ENCODE measurements at regions not wholly inside any gene's neighbourhood (a gene's known extent, or its start where the extent isn't known, plus 50 kb on each side); places are given as distances from the start of the nearest gene placed in this dataset.

- Histone ChIP-seq H3K9me3 (no peaks in the 10 kb centered on the region), H3K9me2 (no peaks in the 10 kb centered on the region), H3K4me1 (ENCODE audit: control insufficient read depth in 1 of 2, insufficient read depth in 2 of 2, low read depth in 1 of 2, low read length in 1 of 2) (no peaks in the 10 kb centered on the region), H2AFZ (ENCODE audit: low read depth) (no peak overlapping the region), H3K36me3 (replicated peaks in 1 of 2; ENCODE audit: control insufficient read depth in 1 of 2, insufficient read depth in 2 of 2, low read length in 1 of 2) (no peaks in the 10 kb centered on the region), H3F3A (replicated peaks; ENCODE audit: insufficient read depth) (no peaks in the 10 kb centered on the region), H3K27ac (ENCODE audit: low read depth in 2 of 2, low read length in 1 of 2) (no peak overlapping the region), H3K4me3 (ENCODE audit: low read depth in 2 of 2, low read length in 1 of 2) (no peak overlapping the region), H4K20me1 (ENCODE audit: insufficient read depth) (no peaks in the 10 kb centered on the region), H3K9ac (no peak overlapping the region), H3K79me2 (ENCODE audit: insufficient read depth) (no peaks in the 10 kb centered on the region), H3K4me2 (no peak overlapping the region), H3K27me3 (ENCODE audit: insufficient read depth) (no peaks in the 10 kb centered on the region)
- ChIA-PET POLR2A (no interaction called here), CTCF (no interaction called here)
- TF ChIP-seq YY1 (IDR thresholded peaks at IDR 0.05; ENCODE audit: low read depth) (no peak), SMC3 (IDR thresholded peaks at IDR 0.05; ENCODE audit: low read depth, low read length) (no peak), GATA2 (CRISPR knock-in tag; IDR thresholded peaks at IDR 0.05) (no peak), REST (IDR thresholded peaks at IDR 0.05; ENCODE audit: low read depth, low read length) (no peak), RCOR1 (IDR thresholded peaks at IDR 0.05; ENCODE audit: low read length) (no peak), RXRA (IDR thresholded peaks at IDR 0.05; ENCODE audit: borderline replicate concordance, low read depth) (no peak), MXI1 (IDR thresholded peaks at IDR 0.05; ENCODE audit: low read depth, low read length) (no peak), USF2 (IDR thresholded peaks at IDR 0.05; ENCODE audit: borderline replicate concordance, low read depth, low read length) (no peak), EP300 (IDR thresholded peaks at IDR 0.05; ENCODE audit: borderline replicate concordance in 1 of 2, low read depth in 1 of 2, low read length in 1 of 2) (no peak), MAX (IDR thresholded peaks at IDR 0.05; ENCODE audit: low read depth) (no peak), NRF1 (IDR thresholded peaks at IDR 0.05; ENCODE audit: low read depth, low read length) (no peak)
- DNase-seq, result no peak
- WGBS (ENCODE audit: low lambda C conversion rate), result 93% methylated on average over 24 of the region's 24 CpGs
Observed at GRCh38 chr9:129287619-129288305, 109.7 kb upstream of the IER5L start.
